NCI-H460 (cell line): ENCODE measurements at regions not wholly inside any gene's neighbourhood (a gene's known extent, or its start where the extent isn't known, plus 50 kb on each side); places are given as distances from the start of the nearest gene placed in this dataset.

Experiments
- DNase-seq: peaks from one replicate; pipeline ENCODE4 v3.0.0-alpha.2; 2016; ENCODE audit warnings: low read depth; ENCODE audit errors: extremely low read depth

GRCh38 chr10:8225187-8225586 lies 170.7 kb downstream of the GATA3 start:
- DNase-seq: no peak

DNA sequence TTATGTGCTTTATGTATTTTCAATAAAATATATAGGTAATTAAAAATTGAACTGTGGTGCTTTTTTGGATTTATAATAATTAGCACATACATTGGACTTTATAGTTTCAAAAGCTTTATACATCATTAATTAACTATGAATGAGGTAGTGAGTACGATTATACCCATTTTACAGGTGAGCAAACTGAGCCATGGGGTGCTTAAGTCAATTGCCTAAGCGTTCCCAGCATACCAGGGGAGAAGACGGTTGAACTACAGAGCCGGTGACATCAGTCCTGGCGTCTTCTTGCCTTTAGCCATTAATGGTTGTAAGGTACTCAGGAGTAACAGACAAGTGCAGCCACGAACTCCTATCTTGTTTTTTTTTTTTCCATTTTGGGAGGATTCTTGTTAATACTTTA lies 172.8 kb downstream of the GATA3 start:
- DNase-seq: no peak

- DNase-seq: no peak
Measured at GRCh38 chr10:8229153-8229552, 174.7 kb downstream of the GATA3 start.

DNA sequence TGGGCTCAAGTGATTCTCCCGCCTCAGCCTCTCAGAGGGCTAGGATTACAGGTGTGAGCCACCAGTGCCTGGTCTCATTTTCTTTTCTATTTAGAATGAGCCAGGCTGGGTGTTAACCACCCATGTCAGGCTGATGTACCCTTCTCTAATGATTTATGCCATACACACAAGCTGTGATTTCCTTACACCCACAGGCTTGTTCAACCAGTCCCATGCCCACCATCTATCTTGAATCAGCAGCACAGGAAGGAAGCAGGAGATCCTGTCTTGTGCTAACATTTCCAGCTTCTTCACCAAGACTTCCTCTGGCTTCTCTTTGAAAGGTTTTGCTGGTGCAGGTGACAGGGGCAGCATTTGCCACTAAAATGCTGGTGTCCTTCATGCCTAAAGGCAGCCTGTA lies 176.4 kb downstream of the GATA3 start:
- DNase-seq: no peak

GRCh38 chr10:8233049-8233448 lies 178.6 kb downstream of the GATA3 start:
- no peak for DNase-seq

- DNase-seq: no peak
Measured at GRCh38 chr10:8233832-8234259, 179.4 kb downstream of the GATA3 start.

GRCh38 chr10:8235253-8236027 lies 181.0 kb downstream of the GATA3 start:
- DNase-seq: no peak

DNA sequence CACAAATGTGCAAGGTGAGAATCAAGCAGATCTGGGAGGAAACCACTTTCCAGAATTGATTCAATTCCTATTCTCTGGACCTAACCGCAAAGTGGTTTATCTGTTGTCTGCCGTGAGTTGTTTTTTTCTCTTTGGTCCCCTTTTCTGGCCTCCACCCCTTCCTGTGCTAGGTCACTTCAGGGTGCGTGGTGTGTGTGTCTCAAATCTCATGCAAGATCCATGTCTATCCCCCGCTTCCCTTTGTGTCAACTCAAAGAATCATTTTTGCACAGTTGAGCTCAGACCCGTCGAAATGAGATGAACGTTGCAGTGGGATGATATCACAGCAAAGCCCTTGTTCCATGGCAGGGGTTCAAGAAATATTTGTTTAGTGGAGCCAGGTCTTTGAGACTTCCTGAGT lies 184.5 kb downstream of the GATA3 start:
- DNase-seq: no peak

DNA sequence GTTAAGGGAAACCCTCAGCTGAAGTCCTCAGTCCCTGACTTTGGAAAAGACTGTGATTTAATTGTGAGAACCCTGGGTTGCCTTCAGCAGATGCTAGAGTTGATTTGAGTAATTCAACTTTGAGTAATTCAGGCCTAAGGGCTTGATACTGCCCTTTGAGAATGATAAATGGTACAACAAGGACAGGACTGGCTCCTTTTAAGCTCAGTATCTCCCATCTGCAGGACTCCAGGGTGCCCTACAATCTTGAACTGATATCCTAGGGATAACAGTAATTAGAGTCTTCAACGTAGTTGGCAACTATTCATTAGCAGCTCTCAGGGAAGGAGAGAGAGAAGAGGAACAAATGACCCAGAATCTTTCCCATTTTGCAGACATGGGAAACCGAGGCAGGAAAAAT lies 186.4 kb downstream of the GATA3 start:
- no peak for DNase-seq

- no peak for DNase-seq
Measured at GRCh38 chr10:8242295-8242872, 187.9 kb downstream of the GATA3 start.

- DNase-seq: no peak
Measured at GRCh38 chr10:8245131-8245813, 190.8 kb downstream of the GATA3 start.

- DNase-seq: no peak
Measured at GRCh38 chr10:8245814-8246142, 191.3 kb downstream of the GATA3 start.

DNA sequence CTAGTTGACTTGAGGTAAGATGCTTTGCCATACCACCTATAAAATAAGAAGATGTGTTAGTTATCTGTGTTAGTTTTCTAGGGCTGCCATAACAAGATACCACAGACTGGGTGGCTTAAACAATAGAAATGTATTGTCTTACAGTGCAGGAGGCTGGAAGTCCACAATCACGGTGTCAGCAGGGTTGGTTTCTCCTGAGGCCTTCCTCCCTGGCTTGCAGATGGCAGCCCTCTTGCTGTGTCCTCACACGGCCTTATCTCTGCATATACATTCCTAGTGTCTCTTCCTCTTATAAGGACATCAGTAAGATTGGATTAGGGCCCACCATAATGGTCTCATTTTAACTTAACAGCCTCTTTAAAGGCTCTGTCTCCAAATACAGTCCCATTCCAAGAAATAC lies 192.1 kb downstream of the GATA3 start:
- DNase-seq: no peak

- no peak for DNase-seq
Measured at GRCh38 chr10:8247191-8247590, 192.7 kb downstream of the GATA3 start.

- no peak for DNase-seq
Measured at GRCh38 chr10:8248868-8249267, 194.4 kb downstream of the GATA3 start.

DNA sequence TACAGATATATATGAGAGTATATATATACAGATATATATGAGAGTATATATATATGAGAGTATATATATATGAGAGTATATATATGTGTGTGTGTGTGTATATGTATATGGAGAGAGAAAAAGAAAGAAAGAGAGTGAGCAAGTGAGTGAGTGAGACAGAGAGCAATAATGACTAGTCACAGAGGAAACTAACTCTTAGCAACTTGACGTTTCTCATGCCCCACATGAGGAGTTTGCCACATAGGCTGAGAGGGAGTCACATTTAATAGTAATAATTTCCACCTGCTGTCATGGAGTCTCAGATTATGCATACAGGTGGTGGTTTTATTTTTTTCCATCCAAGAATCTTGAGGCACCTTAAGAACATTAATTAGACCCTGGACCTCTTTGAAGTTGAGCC lies 199.9 kb downstream of the GATA3 start:
- DNase-seq: no peak

GRCh38 chr10:8255301-8255700 lies 200.8 kb downstream of the GATA3 start:
- no peak for DNase-seq

DNA sequence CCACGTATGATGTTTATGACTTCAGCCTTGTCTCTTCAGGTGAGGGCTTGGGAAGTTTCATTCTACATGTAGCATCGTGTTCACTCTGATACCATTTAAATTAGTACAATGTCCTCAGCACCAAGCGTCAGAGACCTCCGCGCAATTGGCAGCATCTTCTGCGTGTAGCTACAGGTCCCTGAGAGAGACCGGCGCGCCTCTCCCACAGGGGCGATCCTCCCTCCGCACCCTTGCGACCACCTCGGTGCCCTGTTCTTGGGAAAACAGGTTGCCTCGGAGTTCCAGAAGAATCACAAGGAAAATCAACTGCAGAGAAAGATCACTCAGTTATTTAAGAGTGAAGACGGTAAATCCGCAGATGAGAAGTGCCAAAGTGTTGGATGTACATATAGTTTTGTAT lies 206.2 kb downstream of the GATA3 start:
- DNase-seq: no peak

- DNase-seq: no peak
Measured at GRCh38 chr10:8262317-8262716, 207.8 kb downstream of the GATA3 start.

GRCh38 chr10:8269976-8270375 lies 215.5 kb downstream of the GATA3 start:
- no peak for DNase-seq

DNA sequence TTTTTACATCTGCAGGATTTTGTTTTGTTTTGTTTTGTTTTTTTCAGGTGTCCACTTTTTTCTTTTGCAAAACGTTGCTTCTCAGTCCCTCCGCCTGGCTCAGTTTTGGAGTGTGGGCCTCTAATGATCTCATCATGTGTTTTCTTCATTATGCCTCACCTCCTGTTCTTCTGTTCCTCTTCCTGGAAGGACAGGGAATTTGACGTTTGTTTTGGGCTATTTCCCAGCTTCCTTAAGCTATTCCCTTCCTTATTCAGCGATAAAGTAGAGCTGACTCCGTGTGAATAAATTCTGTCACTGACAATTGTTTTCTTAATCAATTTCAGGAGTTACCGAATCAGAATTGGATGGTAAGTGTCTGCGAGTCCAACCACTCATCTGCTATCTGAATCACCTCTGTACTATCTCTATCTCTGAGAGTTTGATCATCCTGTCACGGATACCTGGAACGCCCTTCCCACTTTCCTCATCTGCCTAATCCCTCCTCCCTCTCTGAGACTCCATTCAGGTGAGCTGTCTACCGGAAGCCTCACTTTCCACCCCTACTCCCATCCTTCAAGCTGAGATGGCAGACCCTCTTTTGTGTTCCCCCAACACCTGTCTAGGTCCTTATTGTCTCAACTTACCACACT lies 218.4 kb downstream of the GATA3 start:
- no peak for DNase-seq

- DNase-seq: no peak
Measured at GRCh38 chr10:8273749-8274148, 219.3 kb downstream of the GATA3 start.
